HG03565 (cell line): ENCODE measurements at regions not wholly inside any gene's neighbourhood (a gene's known extent, or its start where the extent isn't known, plus 50 kb on each side); places are given as distances from the start of the nearest gene placed in this dataset.

Experiments used
- ATAC-seq: cut with Tn5 transposase; IDR thresholded peaks from one replicate; pipeline ENCODE4 v1.9.1; 2021; ENCODE audit warnings: mild to moderate bottlenecking, moderate library complexity; ENCODE audit not compliant: unreplicated experiment

- no peak for ATAC-seq
Observed at GRCh38 chr12:107541001-107541705, 144.4 kb upstream of the PWP1 start.

- no peak for ATAC-seq
Observed at GRCh38 chr12:107543416-107543815, 142.2 kb upstream of the PWP1 start.

DNA sequence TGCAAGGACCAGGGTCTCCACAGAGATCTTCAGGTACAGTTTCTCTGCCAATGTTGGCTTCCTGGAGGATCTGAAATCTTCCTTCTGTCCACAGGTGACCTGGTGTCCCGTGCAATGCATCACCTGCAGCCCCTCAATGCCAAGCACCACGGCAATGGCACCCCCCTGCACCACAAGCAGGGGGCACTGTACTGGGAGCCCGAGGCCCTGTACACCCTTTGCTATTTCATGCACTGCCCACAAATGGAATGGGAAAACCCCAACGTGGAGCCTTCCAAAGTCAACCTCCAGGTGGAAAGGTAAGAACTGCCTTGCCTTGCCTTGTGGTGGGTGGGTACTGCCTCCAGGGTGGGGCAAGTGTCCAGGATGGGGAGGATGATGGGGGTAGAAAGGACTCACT lies 141.8 kb upstream of the PWP1 start:
- no peak for ATAC-seq

DNA sequence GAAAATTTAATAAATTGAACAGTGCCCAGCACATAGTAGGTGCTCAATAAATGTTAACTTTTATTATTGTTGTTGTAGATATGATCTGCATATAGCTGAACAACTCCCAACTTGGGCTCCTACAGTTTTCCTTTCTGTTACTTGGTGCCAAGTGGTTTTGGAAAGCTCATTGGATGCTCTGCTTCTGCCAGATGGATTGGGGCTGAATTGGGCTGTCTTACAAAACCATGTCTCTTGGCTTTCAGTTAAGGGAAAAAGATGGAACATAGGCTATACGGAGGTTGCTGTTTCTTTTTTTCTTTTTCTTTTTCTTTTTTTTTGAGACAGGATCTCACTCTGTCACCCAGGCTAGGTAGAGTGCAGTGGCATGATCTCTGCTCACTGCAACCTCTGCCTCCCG lies 140.7 kb upstream of the PWP1 start:
- ATAC-seq: no peak

GRCh38 chr12:107545737-107546353 lies 139.8 kb upstream of the PWP1 start:
- no peak for ATAC-seq

DNA sequence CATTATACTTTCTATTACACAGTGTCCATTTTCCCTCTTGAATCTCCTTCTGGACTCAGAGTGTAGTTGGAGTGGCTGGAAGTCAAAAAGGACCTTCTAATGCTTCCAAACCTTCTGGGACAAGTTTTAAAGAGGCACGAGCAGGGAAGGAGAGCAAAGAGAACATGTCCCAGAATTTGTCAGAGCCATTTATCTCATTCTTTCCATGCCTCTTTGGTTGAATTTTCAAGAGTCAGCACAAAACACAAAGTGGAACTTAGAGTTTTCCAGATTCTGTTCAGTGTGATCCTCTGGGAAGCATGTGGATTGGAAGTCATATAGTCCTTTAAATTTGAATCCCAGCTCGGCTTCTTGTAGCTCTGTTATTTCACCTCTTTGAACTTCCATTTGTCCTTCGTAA lies 138.2 kb upstream of the PWP1 start:
- no peak for ATAC-seq

DNA sequence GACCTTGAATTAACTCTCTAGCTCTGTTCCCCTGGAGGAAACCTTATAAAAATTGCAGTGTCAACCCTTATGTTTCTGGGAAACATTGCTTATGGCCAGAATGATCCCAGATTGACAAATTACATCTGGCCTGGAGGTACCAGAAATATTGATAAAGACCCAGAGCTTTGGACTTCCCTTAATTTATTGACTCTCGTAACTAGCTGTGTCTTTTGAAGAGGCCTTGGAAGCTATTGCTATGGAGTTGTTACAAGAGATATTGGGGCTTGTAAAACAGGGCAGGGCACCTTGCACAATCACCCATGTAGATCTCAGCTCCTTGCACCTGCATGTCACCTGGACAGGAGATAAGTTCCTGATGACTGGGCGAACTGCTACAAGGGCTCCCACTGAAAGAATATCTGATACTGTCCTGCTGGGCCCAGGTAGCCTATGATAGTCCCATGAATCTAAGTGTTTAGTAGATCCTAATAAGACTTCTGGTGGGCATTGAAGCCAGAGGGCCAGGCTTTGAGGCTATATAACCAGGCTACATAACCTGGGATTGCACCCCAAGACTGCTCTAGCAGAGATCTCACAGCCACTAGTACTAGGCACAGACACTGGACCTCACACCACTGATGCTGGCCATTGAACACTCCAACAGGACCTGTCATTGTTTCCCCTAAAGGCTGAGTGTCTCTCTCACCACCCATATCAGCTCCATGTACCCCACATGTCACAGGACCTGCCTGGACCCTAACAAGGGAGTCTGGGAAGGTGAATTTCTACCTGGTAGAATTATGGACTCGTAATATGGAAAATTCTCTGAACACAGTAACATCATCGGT lies 135.7 kb upstream of the PWP1 start:
- no peak for ATAC-seq

DNA sequence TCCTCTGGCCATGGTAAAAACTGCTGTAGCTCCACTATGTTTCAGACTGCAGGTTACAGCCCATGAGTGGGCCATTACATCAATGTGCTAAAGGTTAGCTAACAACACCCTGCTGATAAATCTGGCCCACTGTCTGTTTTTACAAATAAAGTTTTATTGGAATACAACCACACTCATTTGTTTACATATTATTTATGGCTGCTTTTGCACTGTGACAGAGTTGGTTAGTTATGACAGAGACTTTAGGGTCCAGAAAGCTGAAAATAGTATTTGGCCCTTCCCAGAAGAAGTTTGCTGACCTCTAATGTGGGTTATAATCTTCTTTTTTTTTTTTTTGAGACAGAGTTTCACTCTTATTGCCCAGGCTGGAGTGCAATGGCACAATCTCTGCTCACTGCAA lies 134.2 kb upstream of the PWP1 start:
- ATAC-seq: no peak

DNA sequence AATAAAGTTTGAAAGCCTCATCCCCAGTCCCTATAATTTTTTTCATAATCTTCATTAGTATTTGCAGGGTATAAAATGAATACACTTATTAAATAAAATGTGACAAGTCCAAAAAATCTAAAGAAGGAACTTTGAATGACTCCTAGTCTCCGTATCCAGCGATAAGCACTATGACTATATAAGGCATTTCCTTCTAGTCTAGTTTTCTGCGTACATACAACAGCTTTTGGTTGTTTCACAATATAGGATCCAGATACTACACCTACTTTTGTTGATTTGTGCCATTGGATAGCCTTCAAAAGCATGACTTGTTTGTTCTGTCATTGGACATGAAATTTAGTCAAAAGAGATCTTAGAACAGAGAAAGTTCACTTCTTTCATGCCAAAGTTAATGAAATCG lies 133.3 kb upstream of the PWP1 start:
- no peak for ATAC-seq

DNA sequence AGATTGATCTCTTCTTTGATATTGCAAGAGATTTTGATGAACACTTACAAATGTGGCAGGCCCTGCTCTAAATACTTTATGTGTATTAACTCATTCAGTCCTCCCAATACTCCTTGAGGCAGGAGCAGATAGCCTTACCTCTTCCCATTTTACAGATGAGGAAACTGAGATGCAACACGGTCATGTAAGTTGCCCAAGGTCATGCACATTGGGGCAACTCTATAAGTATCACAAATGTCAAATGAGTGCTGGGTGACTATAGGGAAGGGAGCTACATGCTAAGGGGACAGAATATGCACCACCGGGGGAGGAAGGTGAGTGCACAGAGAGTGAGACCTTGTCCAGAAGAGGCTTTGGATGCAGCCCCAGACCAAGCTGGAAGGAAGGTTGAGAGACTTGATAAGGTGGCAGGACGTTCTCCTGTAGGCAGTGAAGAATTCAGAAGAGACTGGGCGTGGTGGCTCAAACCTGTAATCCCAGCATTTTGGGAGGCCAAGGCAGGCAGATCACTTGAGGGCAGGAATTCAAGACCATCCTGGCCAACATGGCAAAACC lies 132.3 kb upstream of the PWP1 start:
- no peak for ATAC-seq

- no peak for ATAC-seq
Observed at GRCh38 chr12:107554941-107555340, 130.7 kb upstream of the PWP1 start.

GRCh38 chr12:107557026-107557425 lies 128.6 kb upstream of the PWP1 start:
- no peak for ATAC-seq

GRCh38 chr12:107557589-107558100 lies 128.0 kb upstream of the PWP1 start:
- ATAC-seq: no peak

GRCh38 chr12:107558141-107558815 lies 127.3 kb upstream of the PWP1 start:
- no peak for ATAC-seq

GRCh38 chr12:107558816-107559382 lies 126.7 kb upstream of the PWP1 start:
- no peak for ATAC-seq

DNA sequence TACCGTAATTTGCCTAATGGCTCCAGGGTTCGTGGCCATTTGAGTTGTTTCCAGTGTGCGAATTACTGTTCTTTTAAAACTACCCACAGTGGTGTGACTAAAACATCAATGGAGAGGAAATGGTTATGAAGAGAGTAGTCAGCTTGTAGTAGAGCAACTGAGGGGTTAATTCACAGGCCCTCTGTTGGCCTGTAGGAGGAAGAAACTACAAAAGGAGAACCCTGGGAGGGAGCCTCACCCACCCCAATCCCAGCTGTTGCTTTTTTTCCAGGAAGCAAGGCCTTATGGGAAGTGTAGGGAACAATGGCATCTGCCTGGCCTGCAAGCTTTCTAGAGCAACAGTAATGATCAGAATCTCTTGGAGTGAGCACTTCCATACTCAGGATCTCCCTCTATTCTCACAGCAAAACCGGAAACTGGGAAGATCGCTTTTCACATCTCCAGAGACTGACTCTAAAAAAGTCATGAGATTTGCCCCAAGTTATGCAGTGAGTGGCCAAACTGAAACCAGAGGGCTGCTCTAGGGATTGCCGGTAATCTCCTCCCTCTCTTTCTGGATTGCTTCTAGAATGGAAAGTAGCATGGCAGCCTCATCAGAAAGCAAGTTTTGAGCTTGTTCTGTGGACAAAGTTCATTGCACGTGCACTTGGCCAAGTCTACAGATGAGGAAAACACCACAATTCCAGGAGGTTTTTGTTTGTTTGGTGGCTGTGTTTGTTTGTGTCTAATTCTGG lies 125.3 kb upstream of the PWP1 start:
- no peak for ATAC-seq

GRCh38 chr12:107560899-107561285 lies 124.7 kb upstream of the PWP1 start:
- no peak for ATAC-seq

GRCh38 chr12:107564946-107565345 lies 120.7 kb upstream of the PWP1 start:
- ATAC-seq: no peak

- ATAC-seq: no peak
Observed at GRCh38 chr12:107565551-107565950, 120.0 kb upstream of the PWP1 start.
